ENCODE measurements at regions not wholly inside any gene's neighbourhood (a gene's known extent, or its start where the extent isn't known, plus 50 kb on each side); places are given as distances from the start of the nearest gene placed in this dataset.

- Histone ChIP-seq H3K36me3 (ENCODE audit: insufficient read depth, low read length) (no peaks in the 10 kb centered on the region), H3K9ac (ENCODE audit: low read length) (no peak overlapping the region), H3K4me3 (ENCODE audit: low read depth in 1 of 2, low read length in 2 of 2) (no peak overlapping the region), H3K9me3 (ENCODE audit: low read length) (no peaks in the 10 kb centered on the region), H3K4me1 (ENCODE audit: insufficient read depth, low read length) (no peaks in the 10 kb centered on the region), H3K27me3 (ENCODE audit: control insufficient read depth in 1 of 2, insufficient read depth in 2 of 2, low read length in 2 of 2) (no peaks in the 10 kb centered on the region), H3K27ac (ENCODE audit: low read depth, low read length) (no peak overlapping the region)
Measured at GRCh38 chr6:144345451-144345850, 60.3 kb downstream of the UTRN start.

- Histone ChIP-seq H3K4me3 (ENCODE audit: low read depth in 1 of 2, low read length in 2 of 2) (no peak overlapping the region), H3K9me3 (ENCODE audit: low read length) (no peaks in the 10 kb centered on the region), H3K27ac (ENCODE audit: low read depth, low read length) (no peak overlapping the region), H3K27me3 (ENCODE audit: control insufficient read depth in 1 of 2, insufficient read depth in 2 of 2, low read length in 2 of 2) (no peaks in the 10 kb centered on the region), H3K4me1 (ENCODE audit: insufficient read depth, low read length) (peaks cover 7% of the 10 kb centered on the region), H3K9ac (ENCODE audit: low read length) (no peak overlapping the region), H3K36me3 (ENCODE audit: insufficient read depth, low read length) (no peaks in the 10 kb centered on the region)
Measured at GRCh38 chr6:144346719-144347447, 61.7 kb downstream of the UTRN start.

GRCh38 chr6:144347448-144347759, 62.3 kb downstream of the UTRN start:
- Histone ChIP-seq H3K4me1 (ENCODE audit: insufficient read depth, low read length) (peaks cover 9% of the 10 kb centered on the region), H3K9me3 (ENCODE audit: low read length) (no peaks in the 10 kb centered on the region), H3K4me3 (ENCODE audit: low read depth in 1 of 2, low read length in 2 of 2) (no peak overlapping the region), H3K27me3 (ENCODE audit: control insufficient read depth in 1 of 2, insufficient read depth in 2 of 2, low read length in 2 of 2) (no peaks in the 10 kb centered on the region), H3K36me3 (ENCODE audit: insufficient read depth, low read length) (no peaks in the 10 kb centered on the region), H3K27ac (ENCODE audit: low read depth, low read length) (no peak overlapping the region), H3K9ac (ENCODE audit: low read length) (no peak overlapping the region)

- Histone ChIP-seq H3K9me3 (ENCODE audit: low read length) (no peaks in the 10 kb centered on the region), H3K27ac (ENCODE audit: low read depth, low read length) (no peak overlapping the region), H3K27me3 (ENCODE audit: control insufficient read depth in 1 of 2, insufficient read depth in 2 of 2, low read length in 2 of 2) (no peaks in the 10 kb centered on the region), H3K4me3 (ENCODE audit: low read depth in 1 of 2, low read length in 2 of 2) (no peak overlapping the region), H3K9ac (ENCODE audit: low read length) (no peak overlapping the region), H3K36me3 (ENCODE audit: insufficient read depth, low read length) (no peaks in the 10 kb centered on the region), H3K4me1 (ENCODE audit: insufficient read depth, low read length) (peaks cover 9% of the 10 kb centered on the region)
Measured at GRCh38 chr6:144347933-144348332, 62.8 kb downstream of the UTRN start.

GRCh38 chr6:144349690-144350527, 64.8 kb downstream of the UTRN start:
- H3K4me1 ChIP-seq (ENCODE audit: insufficient read depth, low read length), result peaks cover 9% of the 10 kb centered on the region
- H3K9me3 ChIP-seq (ENCODE audit: low read length), result no peaks in the 10 kb centered on the region
- no peak overlapping the region for H3K27ac ChIP-seq (ENCODE audit: low read depth, low read length)
- H3K4me3 ChIP-seq (ENCODE audit: low read depth in 1 of 2, low read length in 2 of 2), result no peak overlapping the region
- H3K36me3 ChIP-seq (ENCODE audit: insufficient read depth, low read length), result no peaks in the 10 kb centered on the region
- H3K9ac ChIP-seq (ENCODE audit: low read length), result no peak overlapping the region
- no peaks in the 10 kb centered on the region for H3K27me3 ChIP-seq (ENCODE audit: control insufficient read depth in 1 of 2, insufficient read depth in 2 of 2, low read length in 2 of 2)

- no peak overlapping the region for H3K4me3 ChIP-seq (ENCODE audit: low read depth in 1 of 2, low read length in 2 of 2)
- H3K27ac ChIP-seq (ENCODE audit: low read depth, low read length), result no peak overlapping the region
- H3K4me1 ChIP-seq (ENCODE audit: insufficient read depth, low read length), result peaks cover 9% of the 10 kb centered on the region
Measured at GRCh38 chr6:144350528-144350880, 65.4 kb downstream of the UTRN start.

GRCh38 chr6:144351379-144352127, 66.4 kb downstream of the UTRN start:
- H3K9me3 ChIP-seq (ENCODE audit: low read length), result no peaks in the 10 kb centered on the region
- no peaks in the 10 kb centered on the region for H3K27me3 ChIP-seq (ENCODE audit: control insufficient read depth in 1 of 2, insufficient read depth in 2 of 2, low read length in 2 of 2)
- no peak overlapping the region for H3K4me3 ChIP-seq (ENCODE audit: low read depth in 1 of 2, low read length in 2 of 2)
- no peak overlapping the region for H3K9ac ChIP-seq (ENCODE audit: low read length)
- no peaks in the 10 kb centered on the region for H3K36me3 ChIP-seq (ENCODE audit: insufficient read depth, low read length)
- H3K27ac ChIP-seq (ENCODE audit: low read depth, low read length), result no peak overlapping the region
- H3K4me1 ChIP-seq (ENCODE audit: insufficient read depth, low read length), result peaks cover 9% of the 10 kb centered on the region

More at GRCh38 chr6:144350528-144350880, 65.4 kb downstream of the UTRN start:
- Histone ChIP-seq H3K27me3 (ENCODE audit: control insufficient read depth in 1 of 2, insufficient read depth in 2 of 2, low read length in 2 of 2) (no peaks in the 10 kb centered on the region), H3K9me3 (ENCODE audit: low read length) (no peaks in the 10 kb centered on the region), H3K9ac (ENCODE audit: low read length) (no peak overlapping the region), H3K36me3 (ENCODE audit: insufficient read depth, low read length) (no peaks in the 10 kb centered on the region)

- Histone ChIP-seq H3K9me3 (ENCODE audit: low read length) (no peaks in the 10 kb centered on the region), H3K9ac (ENCODE audit: low read length) (no peak overlapping the region), H3K36me3 (ENCODE audit: insufficient read depth, low read length) (no peaks in the 10 kb centered on the region), H3K4me3 (ENCODE audit: low read depth in 1 of 2, low read length in 2 of 2) (no peak overlapping the region), H3K4me1 (ENCODE audit: insufficient read depth, low read length) (peaks cover 9% of the 10 kb centered on the region), H3K27me3 (ENCODE audit: control insufficient read depth in 1 of 2, insufficient read depth in 2 of 2, low read length in 2 of 2) (no peaks in the 10 kb centered on the region), H3K27ac (ENCODE audit: low read depth, low read length) (no peak overlapping the region)
Measured at GRCh38 chr6:144352331-144352730, 67.2 kb downstream of the UTRN start.

- no peak overlapping the region for H3K27ac ChIP-seq (ENCODE audit: low read depth, low read length)
- H3K9ac ChIP-seq (ENCODE audit: low read length), result no peak overlapping the region
- no peaks in the 10 kb centered on the region for H3K9me3 ChIP-seq (ENCODE audit: low read length)
- no peaks in the 10 kb centered on the region for H3K36me3 ChIP-seq (ENCODE audit: insufficient read depth, low read length)
- H3K27me3 ChIP-seq (ENCODE audit: control insufficient read depth in 1 of 2, insufficient read depth in 2 of 2, low read length in 2 of 2), result no peaks in the 10 kb centered on the region
- peaks cover 9% of the 10 kb centered on the region for H3K4me1 ChIP-seq (ENCODE audit: insufficient read depth, low read length)
- no peak overlapping the region for H3K4me3 ChIP-seq (ENCODE audit: low read depth in 1 of 2, low read length in 2 of 2)
Measured at GRCh38 chr6:144353871-144354314, 68.8 kb downstream of the UTRN start.

GRCh38 chr6:144359783-144360182, 74.6 kb downstream of the UTRN start:
- H3K27me3 ChIP-seq (ENCODE audit: control insufficient read depth in 1 of 2, insufficient read depth in 2 of 2, low read length in 2 of 2), result no peaks in the 10 kb centered on the region
- H3K36me3 ChIP-seq (ENCODE audit: insufficient read depth, low read length), result no peaks in the 10 kb centered on the region
- H3K9ac ChIP-seq (ENCODE audit: low read length), result no peak overlapping the region
- H3K9me3 ChIP-seq (ENCODE audit: low read length), result no peaks in the 10 kb centered on the region
- peaks cover 13% of the 10 kb centered on the region for H3K4me1 ChIP-seq (ENCODE audit: insufficient read depth, low read length)
- no peak overlapping the region for H3K27ac ChIP-seq (ENCODE audit: low read depth, low read length)
- no peak overlapping the region for H3K4me3 ChIP-seq (ENCODE audit: low read depth in 1 of 2, low read length in 2 of 2)

GRCh38 chr6:144360401-144360800, 75.3 kb downstream of the UTRN start:
- Histone ChIP-seq H3K9ac (ENCODE audit: low read length) (no peak overlapping the region), H3K4me3 (ENCODE audit: low read depth in 1 of 2, low read length in 2 of 2) (no peak overlapping the region), H3K27ac (ENCODE audit: low read depth, low read length) (no peak overlapping the region), H3K4me1 (ENCODE audit: insufficient read depth, low read length) (peaks cover 14% of the 10 kb centered on the region), H3K9me3 (ENCODE audit: low read length) (no peaks in the 10 kb centered on the region), H3K36me3 (ENCODE audit: insufficient read depth, low read length) (no peaks in the 10 kb centered on the region), H3K27me3 (ENCODE audit: control insufficient read depth in 1 of 2, insufficient read depth in 2 of 2, low read length in 2 of 2) (no peaks in the 10 kb centered on the region)
